T-helper 2 cell (primary cell): ENCODE measurements at regions not wholly inside any gene's neighbourhood (a gene's known extent, or its start where the extent isn't known, plus 50 kb on each side); places are given as distances from the start of the nearest gene placed in this dataset.
A peak's percentile ranks its signal among the peaks of the same experiment; 100 is the strongest.

Experiments
- DNase-seq, 5 experiments: peaks; one replicate each; pipeline versions ENCODE4 v3.0.0 to v3.0.0-alpha.2; 2012 to 2022

DNA sequence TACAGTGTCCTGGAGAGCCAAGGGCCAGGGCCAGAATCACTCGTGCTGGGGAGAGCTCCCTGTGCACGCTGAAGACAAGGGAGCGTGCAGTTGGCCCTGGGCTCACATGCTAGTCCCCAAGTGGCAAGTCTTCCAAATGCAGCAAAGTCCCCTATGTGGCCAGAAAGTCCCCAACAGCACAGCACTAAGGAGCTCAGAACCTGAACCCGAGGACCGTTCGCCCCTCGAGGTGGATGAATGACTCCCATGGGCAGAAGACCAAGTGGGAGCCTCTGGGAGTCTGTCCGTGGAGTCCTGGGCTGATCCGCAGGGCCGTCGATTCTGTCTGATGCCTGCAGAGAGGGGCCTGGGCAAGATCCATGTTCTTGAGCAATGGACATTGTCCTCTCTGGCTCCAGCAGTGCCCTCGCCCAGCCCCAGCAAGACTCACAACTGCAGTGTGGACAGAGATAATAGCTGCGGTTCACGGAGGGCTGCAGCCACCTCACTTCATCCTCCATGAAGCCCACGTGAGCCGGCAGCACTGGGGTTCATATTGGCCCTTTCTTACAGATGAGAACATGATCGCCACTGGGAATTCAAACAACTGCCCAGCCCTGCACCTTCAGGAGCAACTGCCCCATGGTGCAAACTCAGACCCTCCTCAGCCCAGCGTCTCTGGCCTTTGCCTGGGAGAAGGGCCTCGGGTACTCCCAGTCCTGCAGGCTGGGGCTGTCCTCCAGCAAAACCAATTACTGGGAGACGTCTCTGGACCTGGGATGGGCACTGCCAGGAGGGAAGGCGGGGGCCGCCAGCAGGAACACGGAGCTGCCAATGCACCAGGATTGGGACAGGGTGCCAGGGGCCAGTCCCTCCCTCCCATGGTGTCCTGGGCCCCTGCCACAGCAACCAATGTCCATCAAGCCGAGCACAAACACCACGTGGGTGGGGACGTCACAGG is 243.7 kb downstream of the NPHP4 start:
- DNase-seq = no peak

DNA sequence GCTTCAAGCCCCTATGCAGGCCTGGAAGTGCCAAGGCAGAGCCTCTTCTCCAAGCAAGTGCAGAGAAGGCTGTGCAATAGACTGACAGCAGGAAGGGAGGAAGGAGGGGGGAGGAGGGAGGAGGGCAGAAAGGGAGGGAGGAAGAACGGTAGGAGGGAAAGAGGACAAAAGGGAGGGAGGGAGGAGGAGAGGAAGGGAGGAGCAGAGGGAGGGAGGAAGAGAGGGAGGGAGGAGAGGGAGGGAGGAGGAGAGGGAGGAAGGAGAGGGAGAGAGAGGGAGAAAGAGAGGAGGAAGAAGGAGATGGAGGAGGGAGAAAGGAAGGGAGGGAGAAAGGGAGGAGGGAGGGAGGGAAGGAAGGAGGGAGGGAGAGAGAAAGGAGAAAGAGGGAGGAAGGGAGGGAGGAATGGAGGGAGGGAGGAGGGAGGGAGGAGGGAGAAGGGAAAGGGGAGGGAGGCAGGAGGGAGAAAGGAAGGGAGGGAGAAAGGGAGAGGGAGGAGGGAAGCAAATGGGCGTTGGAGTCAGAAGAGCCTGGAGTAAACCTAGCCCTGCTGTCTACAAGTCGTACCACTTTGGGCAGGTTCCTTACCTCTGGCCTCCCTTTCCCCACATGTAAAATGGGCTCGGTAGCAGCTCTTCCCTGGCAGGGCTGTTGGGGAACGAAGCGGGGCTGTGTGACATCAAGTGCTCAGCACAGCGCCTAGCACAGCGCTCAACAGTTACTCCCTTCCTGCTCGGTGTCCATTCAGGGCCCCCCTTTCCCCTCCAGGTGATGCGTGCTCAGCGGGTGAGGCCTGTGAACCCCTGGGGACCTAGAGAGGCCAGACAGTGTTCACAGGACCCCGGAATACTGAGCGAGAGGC is 244.6 kb downstream of the NPHP4 start:
- no peak for DNase-seq

- no peak for DNase-seq
Observed at GRCh38 chr1:5746611-5747425, 245.4 kb downstream of the NPHP4 start.

- DNase-seq = peak; percentile 18 to 62 (median 41)
Observed at GRCh38 chr1:5745800-5746610, 246.2 kb downstream of the NPHP4 start.

GRCh38 chr1:5744911-5745799 is 247.1 kb downstream of the NPHP4 start:
- no peak for DNase-seq

- DNase-seq = no peak
Observed at GRCh38 chr1:5744341-5744740, 247.9 kb downstream of the NPHP4 start.

- DNase-seq = no peak
Observed at GRCh38 chr1:5743435-5744095, 248.7 kb downstream of the NPHP4 start.

GRCh38 chr1:5742801-5743200 is 249.4 kb downstream of the NPHP4 start:
- no peak for DNase-seq

- DNase-seq = no peak
Observed at GRCh38 chr1:5742032-5742431, 250.2 kb downstream of the NPHP4 start.

- DNase-seq = no peak
Observed at GRCh38 chr1:5740865-5741860, 251.1 kb downstream of the NPHP4 start.

DNA sequence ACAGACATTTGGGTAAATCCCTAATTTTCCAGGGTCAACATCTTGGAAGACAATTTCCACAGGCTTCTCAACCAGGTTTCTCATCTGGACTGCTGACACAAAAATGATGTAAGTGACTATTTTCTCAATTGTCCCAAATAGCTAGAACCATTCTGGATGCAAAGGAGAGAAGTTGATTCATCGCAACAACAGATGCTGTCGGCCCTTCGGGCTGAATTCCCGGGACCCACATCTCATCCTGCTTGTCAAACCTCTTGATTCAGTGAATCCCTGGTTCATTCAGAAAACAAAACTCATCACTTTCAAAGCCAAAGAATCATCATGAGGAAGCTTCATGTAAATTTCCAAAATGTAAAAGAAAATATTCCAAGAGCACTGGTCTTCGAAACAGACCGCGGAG is 251.8 kb downstream of the NPHP4 start:
- no peak for DNase-seq

DNA sequence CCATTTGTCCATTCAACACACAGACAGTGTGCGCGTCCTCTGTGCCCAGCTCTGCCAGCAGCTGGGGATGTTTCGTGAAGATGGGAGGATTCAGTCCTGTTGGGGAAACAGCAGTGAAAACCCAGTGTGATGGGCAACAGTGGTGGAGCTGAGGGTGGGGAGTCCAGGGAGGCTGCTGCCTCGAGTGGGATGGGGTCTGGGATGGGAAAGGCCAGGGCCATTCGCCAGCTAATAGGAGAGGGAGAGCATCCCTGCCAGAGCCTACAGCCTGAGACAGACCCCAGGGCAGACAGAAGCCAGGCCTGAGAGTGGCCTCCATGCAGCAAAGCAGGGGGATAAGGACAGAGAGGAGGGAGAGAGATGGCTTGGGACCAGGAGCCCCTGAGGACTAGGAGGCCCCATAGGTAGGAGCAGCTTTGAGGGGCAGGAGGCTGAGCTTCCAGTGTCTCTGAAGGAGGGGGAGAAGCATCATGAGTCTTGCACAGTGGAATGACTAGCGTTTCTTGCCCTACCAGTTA is 252.6 kb downstream of the NPHP4 start:
- no peak for DNase-seq

DNA sequence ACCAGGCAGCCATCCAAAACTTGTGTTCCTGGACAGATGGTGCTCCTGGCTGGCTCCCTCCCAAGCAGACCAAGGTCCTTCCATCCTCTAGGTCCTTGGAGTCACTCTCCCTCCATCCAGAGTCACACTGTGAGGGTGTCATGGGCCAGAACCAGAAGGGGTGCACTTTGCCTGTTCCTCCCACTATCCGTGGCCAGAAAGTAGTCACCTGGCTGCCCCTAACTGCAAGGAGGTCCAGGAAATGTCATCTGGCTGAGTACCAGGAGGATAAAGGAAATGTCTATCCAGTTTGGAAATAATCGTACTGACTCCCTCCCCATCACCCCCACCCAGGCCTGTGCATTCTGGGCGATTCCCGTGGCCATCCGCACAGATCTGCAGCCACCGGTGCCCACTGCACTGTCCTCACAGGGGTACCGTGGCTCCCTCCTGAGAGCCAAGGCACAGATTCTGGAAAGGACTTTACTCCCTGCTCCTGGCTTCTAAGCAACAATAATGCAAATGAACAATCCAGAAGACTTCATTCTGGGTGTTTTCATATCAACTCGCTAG is 253.2 kb downstream of the NPHP4 start:
- DNase-seq = no peak

DNA sequence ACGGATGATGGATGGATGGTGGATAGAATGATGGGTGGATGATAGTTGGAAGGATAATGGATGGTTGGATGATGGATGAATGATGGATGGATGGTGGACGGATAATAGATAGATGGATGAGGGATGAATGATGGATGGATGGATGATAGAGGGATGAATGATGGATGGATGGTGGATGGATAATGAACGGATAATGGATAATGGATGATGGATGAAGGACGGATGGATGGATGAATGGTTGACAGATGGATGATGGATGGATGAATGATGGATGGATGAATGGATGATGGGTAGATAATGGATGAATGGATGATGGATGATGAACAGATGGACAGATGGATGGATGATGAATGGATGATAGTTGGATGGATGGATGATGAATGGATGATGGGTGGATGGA is 255.1 kb downstream of the NPHP4 start:
- no peak for DNase-seq

DNA sequence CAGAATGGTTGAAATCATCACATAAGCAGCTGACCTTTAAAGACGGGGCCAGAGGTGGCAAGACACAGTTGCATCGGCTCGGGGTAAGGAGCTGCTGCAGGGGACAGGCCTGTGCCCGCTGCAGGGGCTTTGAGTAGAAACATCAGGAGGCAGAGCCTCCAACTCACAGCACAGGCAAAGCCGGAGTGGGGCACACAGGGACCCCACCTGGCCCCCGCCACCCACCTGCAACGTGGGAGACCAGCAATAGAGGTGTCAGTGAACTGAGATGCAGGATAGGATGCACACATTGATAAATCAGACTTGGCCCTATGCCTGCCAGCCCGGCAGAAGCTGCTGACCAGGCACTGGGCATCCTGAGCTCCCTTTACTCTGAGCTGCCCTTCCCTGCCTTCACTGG is 257.2 kb downstream of the NPHP4 start:
- DNase-seq = no peak

- DNase-seq = no peak
Observed at GRCh38 chr1:5734414-5734813, 257.8 kb downstream of the NPHP4 start.

GRCh38 chr1:5733596-5733995 is 258.6 kb downstream of the NPHP4 start:
- DNase-seq = no peak

DNA sequence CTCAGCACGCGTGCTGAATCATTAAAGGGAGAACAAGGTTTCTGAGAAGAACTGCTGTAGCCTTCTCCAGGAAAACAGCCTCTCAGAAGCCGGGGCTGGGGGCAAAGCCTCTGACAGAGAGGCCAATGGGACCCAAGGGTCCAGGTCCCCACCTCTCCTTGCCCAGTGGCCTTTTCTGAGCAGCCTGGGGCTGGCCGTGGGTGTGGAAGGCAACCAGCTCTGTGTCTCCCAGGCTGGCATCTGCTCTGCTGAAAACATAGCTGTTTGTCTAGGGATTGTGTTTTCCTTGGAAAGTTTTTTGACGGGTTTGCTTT is 261.2 kb downstream of the NPHP4 start:
- DNase-seq = no peak
